H1 (cell line): ENCODE measurements at regions not wholly inside any gene's neighbourhood (a gene's known extent, or its start where the extent isn't known, plus 50 kb on each side); places are given as distances from the start of the nearest gene placed in this dataset.
A peak's percentile ranks its signal among the peaks of the same experiment; 100 is the strongest.

Experiments
- CTCF ChIA-PET: fragments of 300-600 bp; sonication (Branson Sonifier 250); formaldehyde crosslinking; loops from one replicate; lab custom pipeline; 2021; ENCODE audit not compliant: partially characterized antibody; lab: Charles Lee
- POLR2A ChIA-PET: fragments of 300-600 bp; sonication (Branson Sonifier 250); formaldehyde crosslinking; loops from one replicate; lab custom pipeline; 2021; ENCODE audit warnings: inconsistent platforms; ENCODE audit not compliant: partially characterized antibody; lab: Charles Lee
- DNase-seq, 2 experiments: peaks; one replicate each; pipeline versions ENCODE4 v3.0.0 to v3.0.0-alpha.2; 2010 to 2022; ENCODE audit warnings: low spot score in 2 of 2, low read depth in 1 of 2, mixed read lengths in 1 of 2
- FAIRE-seq: peaks from 2 replicates; lab custom pipeline; 2011; peaks lifted over from hg19 to GRCh38; lab: Jason Lieb, UNC
- H2AFZ ChIP-seq: 2 replicates; pipeline ENCODE4 v1.8.1; 2012; ENCODE audit warnings: low read length, inconsistent platforms
- H2AK5ac ChIP-seq: 2 replicates; pipeline ENCODE4 v1.6.1; 2013; ENCODE audit warnings: low read depth, low read length
- H2BK120ac ChIP-seq: replicated peaks from 2 replicates; pipeline ENCODE3; 2013; ENCODE audit warnings: low read depth, low read length, inconsistent platforms
- H2BK12ac ChIP-seq: 2 replicates; pipeline ENCODE4 v1.6.1; 2013; ENCODE audit warnings: low read depth, low read length
- H2BK15ac ChIP-seq: 2 replicates; pipeline ENCODE4 v1.6.1; 2013; ENCODE audit warnings: low read length
- H2BK20ac ChIP-seq: 2 replicates; pipeline ENCODE4 v1.6.1; 2013; ENCODE audit warnings: low read length
- H2BK5ac ChIP-seq: 2 replicates; pipeline ENCODE4 v1.6.1; 2013; ENCODE audit warnings: low read depth, low read length
- H3K14ac ChIP-seq: 2 replicates; pipeline ENCODE4 v1.6.1; 2013; ENCODE audit warnings: inconsistent platforms; ENCODE audit not compliant: insufficient read length
- H3K18ac ChIP-seq: 2 replicates; pipeline ENCODE4 v1.6.1; 2013; ENCODE audit warnings: low read length; ENCODE audit errors: extremely low read depth
- H3K23ac ChIP-seq: 2 replicates; pipeline ENCODE4 v1.6.1; 2013; ENCODE audit warnings: inconsistent platforms; ENCODE audit not compliant: insufficient read length
- H3K23me2 ChIP-seq: 2 replicates; pipeline ENCODE4 v1.6.1; 2013; ENCODE audit warnings: low read depth, low read length
- H3K27ac ChIP-seq: 2 replicates; pipeline ENCODE4 v1.6.1; 2011; ENCODE audit warnings: low read depth, low read length, inconsistent platforms
- H3K27me3 ChIP-seq, 4 experiments: replicated peaks in 1 of 4; 1 replicate in 1 of 4; 2 replicates in 3 of 4; pipeline versions ENCODE4 v1.6.1 to v1.8.1; 2011 to 2013; ENCODE audit warnings: low read length in 3 of 4, mild to moderate bottlenecking in 3 of 4, inconsistent platforms in 2 of 4, mixed read lengths in 2 of 4, moderate library complexity in 1 of 4; ENCODE audit not compliant: control insufficient read depth in 3 of 4, insufficient read depth in 3 of 4; ENCODE audit errors: extremely low read depth in 1 of 4
- H3K36me3 ChIP-seq, 4 experiments: 2 replicates each; pipeline versions ENCODE4 v1.6.1 to v1.8.1; 2011 to 2013; ENCODE audit warnings: mild to moderate bottlenecking in 4 of 4, low read length in 3 of 4, moderate library complexity in 2 of 4, control low read depth in 1 of 4, inconsistent platforms in 1 of 4; ENCODE audit not compliant: insufficient read depth in 4 of 4, control insufficient read depth in 2 of 4
- H3K4ac ChIP-seq: replicated peaks from 2 replicates; pipeline ENCODE3; 2013; ENCODE audit warnings: low read length, low read depth, mixed read lengths, inconsistent platforms; ENCODE audit not compliant: insufficient read length
- H3K4me1 ChIP-seq, 4 experiments: replicated peaks in 1 of 4; 1 replicate in 1 of 4; 2 replicates in 3 of 4; pipeline versions ENCODE4 v1.6.1 to v1.8.1; 2011 to 2013; ENCODE audit warnings: low read length in 3 of 4, inconsistent platforms in 2 of 4, mixed read lengths in 1 of 4; ENCODE audit not compliant: insufficient read depth in 4 of 4, control insufficient read depth in 3 of 4
- H3K4me2 ChIP-seq, 2 experiments: 2 replicates each; pipeline versions ENCODE4 v1.6.1 to v1.8.1; 2011 to 2013; ENCODE audit warnings: low read depth in 2 of 2, low read length in 2 of 2, control low read depth in 1 of 2, inconsistent platforms in 1 of 2, mild to moderate bottlenecking in 1 of 2; ENCODE audit not compliant: insufficient read depth in 1 of 2
- H3K4me3 ChIP-seq, 4 experiments: fragments of 200-600, 300-600 bp in 1 of 4; sonication (generic), shearing (Covaris generic), sonication (Bioruptor Twin) in 1 of 4; 2 replicates each; pipeline versions ENCODE4 v1.5.1 to v1.8.1; 2011 to 2016; ENCODE audit warnings: low read length in 4 of 4, low read depth in 3 of 4, control low read depth in 2 of 4, inconsistent platforms in 2 of 4, mild to moderate bottlenecking in 2 of 4, mixed read lengths in 1 of 4, moderate library complexity in 1 of 4; ENCODE audit not compliant: insufficient read depth in 2 of 4; ENCODE audit errors: extremely low read depth in 1 of 4
- H3K56ac ChIP-seq: replicated peaks from 2 replicates; pipeline ENCODE3; 2013; ENCODE audit warnings: low read depth, mild to moderate bottlenecking, mixed read lengths, low read length, inconsistent platforms; ENCODE audit not compliant: insufficient read length
- H3K79me1 ChIP-seq: 2 replicates; pipeline ENCODE4 v1.6.1; 2013; ENCODE audit warnings: low read depth, low read length, control low read depth
- H3K79me2 ChIP-seq, 2 experiments: 2 replicates each; pipeline versions ENCODE4 v1.6.1 to v1.8.1; 2012 to 2013; ENCODE audit warnings: low read length in 2 of 2, mild to moderate bottlenecking in 2 of 2, inconsistent platforms in 1 of 2; ENCODE audit not compliant: insufficient read depth in 2 of 2, control insufficient read depth in 1 of 2
- H3K9ac ChIP-seq, 4 experiments: replicated peaks in 1 of 4; 1 replicate in 1 of 4; 2 replicates in 3 of 4; pipeline versions ENCODE4 v1.6.1 to v1.8.1; 2011 to 2013; ENCODE audit warnings: low read depth in 3 of 4, low read length in 3 of 4, control low read depth in 2 of 4, mild to moderate bottlenecking in 2 of 4, moderate library complexity in 2 of 4, inconsistent platforms in 1 of 4; ENCODE audit errors: extremely low read depth in 1 of 4
- H3K9me3 ChIP-seq, 2 experiments: 2 replicates each; pipeline versions ENCODE4 v1.6.1 to v1.8.1; 2012 to 2013; ENCODE audit warnings: mild to moderate bottlenecking in 2 of 2, moderate library complexity in 2 of 2, control low read depth in 1 of 2, inconsistent platforms in 1 of 2, low read depth in 1 of 2, low read length in 1 of 2, mixed read lengths in 1 of 2; ENCODE audit not compliant: insufficient read depth in 2 of 2
- H4K20me1 ChIP-seq, 2 experiments: replicated peaks in 1 of 2; 2 replicates each; pipeline versions ENCODE3 to v1.8.1; 2011 to 2013; ENCODE audit warnings: inconsistent platforms in 2 of 2, low read length in 2 of 2, mild to moderate bottlenecking in 1 of 2; ENCODE audit not compliant: insufficient read depth in 2 of 2, control insufficient read depth in 1 of 2
- H4K5ac ChIP-seq: 2 replicates; pipeline ENCODE4 v1.6.1; 2013; ENCODE audit warnings: low read length, low read depth, mixed read lengths, inconsistent platforms; ENCODE audit not compliant: insufficient read length
- H4K8ac ChIP-seq: 2 replicates; pipeline ENCODE4 v1.8.0; 2013; ENCODE audit warnings: mild to moderate bottlenecking, moderate library complexity, low read length, inconsistent platforms; ENCODE audit not compliant: insufficient read depth; ENCODE audit errors: extremely low read depth
- H4K91ac ChIP-seq: replicated peaks from 2 replicates; pipeline ENCODE3; 2013; ENCODE audit warnings: low read length, mixed read lengths, inconsistent platforms; ENCODE audit not compliant: insufficient read length
- CHD1 ChIP-seq: IDR thresholded peaks from 2 replicates; pipeline ENCODE4 v1.6.1; 2012; ENCODE audit warnings: low read depth, low read length, improper control_type of control experiment
- CTCF ChIP-seq, 3 experiments: IDR thresholded peaks; 1 replicate in 2 of 3; 2 replicates in 1 of 3; pipeline versions ENCODE4 v1.5.1 to v1.6.1; 2011; ENCODE audit warnings: low read length in 3 of 3, mild to moderate bottlenecking in 3 of 3, inconsistent platforms in 2 of 3, low read depth in 1 of 3, moderate library complexity in 1 of 3; ENCODE audit not compliant: insufficient read depth in 1 of 3; ENCODE audit errors: control extremely low read depth in 1 of 3
- RAD21 ChIP-seq, 2 experiments: IDR thresholded peaks in 1 of 2; conservative IDR thresholded peaks in 1 of 2; 2 replicates each; pipeline ENCODE4 v1.6.1; 2011; ENCODE audit warnings: low read depth in 2 of 2, low read length in 2 of 2, improper control_type of control experiment in 1 of 2, inconsistent platforms in 1 of 2, mild to moderate bottlenecking in 1 of 2, moderate library complexity in 1 of 2
- RNF2 ChIP-seq: fragments of 200-900, 300-1000 bp; sonication (generic); IDR thresholded peaks from 2 replicates; pipeline ENCODE4 v1.7.1; 2016; ENCODE audit warnings: borderline replicate concordance, low read depth, mild to moderate bottlenecking, antibody characterized with exemption, low read length; ENCODE audit not compliant: poor library complexity, severe bottlenecking; ENCODE audit errors: missing control alignments
- TAF1 ChIP-seq: IDR thresholded peaks from 2 replicates; pipeline ENCODE4 v1.6.1; 2011; ENCODE audit warnings: mild to moderate bottlenecking, low read depth, low read length
- TBP ChIP-seq: IDR thresholded peaks from 2 replicates; pipeline ENCODE4 v1.6.1; 2011; ENCODE audit warnings: low read depth, low read length, improper control_type of control experiment
- TEAD4 ChIP-seq: IDR thresholded peaks from 2 replicates; pipeline ENCODE4 v1.6.1; 2012; ENCODE audit warnings: low read depth, low read length, inconsistent platforms, mixed read lengths
- WGBS, 2 experiments: shearing (Covaris generic) in 1 of 2; methylation state at CpG; one replicate each; pipeline versions ENCODE4 v1.1.6 to v1.1.7; 2013 to 2015; ENCODE audit warnings: low lambda C conversion rate in 2 of 2, mixed read lengths in 2 of 2, inconsistent platforms in 1 of 2, low coverage in 1 of 2, missing lambda C conversion rate in 1 of 2; ENCODE audit not compliant: insufficient replicate concordance in 2 of 2, insufficient coverage in 1 of 2, insufficient read length in 1 of 2; ENCODE audit errors: extremely low coverage in 1 of 2, missing lambda C conversion rate in 1 of 2; 5-methylcytosine and 5-hydroxymethylcytosine counted together

GRCh38 chr6:159601211-159601610 lies 91.8 kb downstream of the SOD2 start:
- Histone ChIP-seq H3K23ac (no peak overlapping the region), H3K4me1 (no peaks in the 10 kb centered on the region; a peak in 1 of 7 replicates), H4K20me1 (peaks cover 0 to 3% of the 10 kb centered on the region in 2 experiments), H2BK5ac (no peak overlapping the region), H2BK20ac (no peak overlapping the region), H3K23me2 (peaks cover 5% of the 10 kb centered on the region; the same call in 1 of the 2 replicates), H2BK12ac (no peak overlapping the region), H4K8ac (no peak overlapping the region), H3K18ac (no peak overlapping the region), H3K27me3 (no peaks in the 10 kb centered on the region), H3K9ac (no peak overlapping the region), H2AFZ (no peak overlapping the region), H3K14ac (no peak overlapping the region), H3K79me2 (no peaks in the 10 kb centered on the region), H3K4me3 (no peak overlapping the region), H2BK120ac (no peak overlapping the region), H3K56ac (no peak overlapping the region), H3K79me1 (no peaks in the 10 kb centered on the region), H2BK15ac (no peak overlapping the region), H3K27ac (no peak overlapping the region), H3K36me3 (no peaks in the 10 kb centered on the region), H3K9me3 (peaks cover 51 to 70% of the 10 kb centered on the region in 2 experiments), H2AK5ac (no peak overlapping the region), H4K5ac (no peak overlapping the region), H3K4ac (no peak overlapping the region), H4K91ac (no peak overlapping the region), H3K4me2 (no peak overlapping the region)
- TF ChIP-seq RAD21 (IDR thresholded peaks at IDR 0.05 in 1 of 2, conservative IDR thresholded peaks at IDR 0.05 in 1 of 2; ENCODE audit: low read depth in 2 of 2, low read length in 2 of 2) (peak in 1 of 2 experiments; percentile 16; a peak in 1 of 4 replicates), TEAD4 (no peak), RNF2 (no peak), CTCF (IDR thresholded peaks at IDR 0.05; ENCODE audit: control extremely low read depth in 1 of 3, insufficient read depth in 1 of 3, low read depth in 1 of 3, low read length in 3 of 3) (peak in 1 of 3 experiments; percentile 2; a peak in 1 of 4 replicates), CHD1 (no peak), TAF1 (no peak), TBP (no peak)
- FAIRE-seq (no peak), DNase-seq (no peak)
- POLR2A ChIA-PET = no interaction called here
- CTCF ChIA-PET = no interaction called here
- 80% methylated on average over 6 of the region's 6 CpGs; no CpG with 5 or more reads in 1 of the 2 experiments for WGBS, 2 experiments
